Activated naive CD8-positive, alpha-beta T cell treated with anti-CD3 and anti-CD28 coated beads for 36 hours (primary cell): ENCODE measurements at regions not wholly inside any gene's neighbourhood (a gene's known extent, or its start where the extent isn't known, plus 50 kb on each side); places are given as distances from the start of the nearest gene placed in this dataset.
"Not testable (repeated sequence)": the region's sequence is repeated elsewhere in the genome, so short reads cannot be mapped to it uniquely, and the experiment has no call there.

Experiments used
- DNase-seq: peaks from one replicate; pipeline ENCODE4 v3.0.0; 2021
- H3K27ac Mint-ChIP-seq: one replicate; pipeline ENCODE4 v1.8.0; 2022; ENCODE audit warnings: mild to moderate bottlenecking, moderate library complexity, mixed read lengths
- H3K27me3 Mint-ChIP-seq: one replicate; pipeline ENCODE4 v1.8.0; 2022; ENCODE audit warnings: mild to moderate bottlenecking, mixed read lengths
- H3K36me3 Mint-ChIP-seq: one replicate; pipeline ENCODE4 v1.8.0; 2021; ENCODE audit warnings: mild to moderate bottlenecking, mixed read lengths
- H3K4me1 Mint-ChIP-seq: one replicate; pipeline ENCODE4 v1.8.0; 2021; ENCODE audit warnings: mixed read lengths
- H3K4me3 Mint-ChIP-seq: one replicate; pipeline ENCODE4 v1.8.0; 2022; ENCODE audit warnings: mild to moderate bottlenecking, moderate library complexity, mixed read lengths
- H3K9me3 Mint-ChIP-seq: one replicate; pipeline ENCODE4 v1.8.0; 2022; ENCODE audit warnings: mixed read lengths

GRCh38 chr7:65561786-65562372 is 188.2 kb downstream of the ZNF92 start:
- H3K36me3 Mint-ChIP-seq, H3K4me1 Mint-ChIP-seq, H3K27me3 Mint-ChIP-seq, DNase-seq, H3K9me3 Mint-ChIP-seq, H3K27ac Mint-ChIP-seq, H3K4me3 Mint-ChIP-seq: not testable (repeated sequence)

DNA sequence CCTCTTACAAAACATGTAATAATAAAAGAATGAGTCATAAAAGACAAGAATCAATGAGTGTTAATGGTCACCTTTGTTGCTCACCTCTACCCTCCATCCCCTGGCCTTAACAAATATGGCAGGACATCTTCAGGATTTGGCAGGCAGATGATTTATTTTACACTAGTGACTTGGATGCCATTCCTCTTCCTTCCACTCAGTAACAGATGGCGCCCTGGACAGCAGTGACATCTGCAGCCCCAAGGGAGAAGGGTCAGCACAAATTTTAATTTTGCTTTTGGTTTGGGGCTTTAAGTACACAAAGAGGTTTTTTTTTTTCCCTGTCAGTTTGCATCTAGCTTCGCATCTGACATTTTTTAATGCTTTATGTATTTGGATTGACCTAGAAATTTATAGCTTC is 188.9 kb downstream of the ZNF92 start:
- not testable (repeated sequence) for H3K4me1 Mint-ChIP-seq, DNase-seq

DNA sequence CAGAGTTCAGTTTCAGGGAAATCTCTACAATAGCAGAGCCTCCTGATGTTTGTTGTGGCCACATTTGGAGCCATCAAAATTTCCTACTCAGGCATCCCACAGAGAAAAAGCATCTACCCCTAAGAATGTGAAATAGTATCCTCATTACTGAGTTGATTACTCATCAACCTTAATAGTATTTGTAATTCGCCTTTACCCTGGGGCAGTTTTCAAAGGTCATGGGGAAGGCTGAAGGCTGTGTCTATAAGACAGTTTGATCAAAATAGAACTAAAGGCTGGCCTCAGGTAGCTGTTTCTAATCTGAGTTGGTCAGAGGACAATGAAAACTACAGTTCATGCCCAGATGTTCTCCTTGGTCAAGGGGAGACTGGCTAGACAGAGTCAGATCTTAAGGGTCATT is 189.7 kb downstream of the ZNF92 start:
- not testable (repeated sequence) for H3K4me3 Mint-ChIP-seq, H3K4me1 Mint-ChIP-seq, H3K36me3 Mint-ChIP-seq, H3K9me3 Mint-ChIP-seq, H3K27ac Mint-ChIP-seq, H3K27me3 Mint-ChIP-seq, DNase-seq

More for the DNA sequence above, 188.9 kb downstream of the ZNF92 start:
- H3K4me3 Mint-ChIP-seq, H3K9me3 Mint-ChIP-seq, H3K27ac Mint-ChIP-seq, H3K36me3 Mint-ChIP-seq, H3K27me3 Mint-ChIP-seq: not testable (repeated sequence)

- not testable (repeated sequence) for H3K27ac Mint-ChIP-seq, DNase-seq, H3K27me3 Mint-ChIP-seq, H3K4me1 Mint-ChIP-seq, H3K36me3 Mint-ChIP-seq, H3K4me3 Mint-ChIP-seq, H3K9me3 Mint-ChIP-seq
These were observed 194.6 kb downstream of the ZNF92 start for GRCh38 chr7:65568226-65568625.

DNA sequence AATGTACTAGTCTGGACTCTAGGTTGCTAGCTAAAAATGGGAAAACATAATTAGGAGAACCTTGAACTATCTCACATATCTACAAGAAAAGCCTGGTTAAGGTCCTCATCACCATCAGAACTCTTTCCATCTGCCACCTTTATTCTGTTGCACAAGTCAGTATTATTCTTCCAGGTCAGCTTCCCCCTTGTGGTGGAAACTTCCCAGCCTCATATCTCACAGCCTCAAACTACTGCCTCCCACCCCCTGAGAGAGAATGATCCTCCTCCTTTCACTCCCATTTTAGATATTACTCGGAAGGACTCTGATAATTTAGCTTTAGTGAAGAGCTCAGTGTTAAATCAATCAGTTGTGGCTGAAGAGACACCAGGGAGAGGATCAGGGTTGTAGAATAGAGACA is 197.3 kb downstream of the ZNF92 start:
- not testable (repeated sequence) for H3K27ac Mint-ChIP-seq, DNase-seq, H3K36me3 Mint-ChIP-seq, H3K4me1 Mint-ChIP-seq, H3K4me3 Mint-ChIP-seq, H3K9me3 Mint-ChIP-seq, H3K27me3 Mint-ChIP-seq

- H3K36me3 Mint-ChIP-seq, H3K4me1 Mint-ChIP-seq, H3K4me3 Mint-ChIP-seq, H3K27ac Mint-ChIP-seq, H3K9me3 Mint-ChIP-seq, H3K27me3 Mint-ChIP-seq: not testable (repeated sequence)
- peak; percentile 2 for DNase-seq
These were observed 198.9 kb downstream of the ZNF92 start for GRCh38 chr7:65572581-65572980.

DNA sequence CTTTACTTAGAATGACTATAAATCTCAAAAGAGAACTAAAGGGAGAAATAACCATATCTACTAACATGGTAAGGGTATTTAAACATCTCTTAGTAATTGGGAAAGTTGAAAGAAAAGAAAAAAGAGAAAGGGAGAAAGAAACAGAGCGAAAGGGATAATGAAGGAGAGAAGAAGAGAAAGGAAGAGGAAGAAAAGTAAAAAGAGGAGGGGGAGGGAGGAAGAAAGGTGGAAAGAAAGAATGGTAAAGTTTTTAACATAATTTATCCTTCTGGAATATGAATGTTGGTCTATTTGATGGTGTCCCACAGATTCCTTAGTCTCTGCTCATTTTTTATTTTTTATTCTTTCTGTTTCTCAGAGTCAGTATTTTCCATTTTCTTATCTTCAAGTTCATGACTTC is 202.7 kb downstream of the ZNF92 start:
- not testable (repeated sequence) for H3K27ac Mint-ChIP-seq, H3K9me3 Mint-ChIP-seq, H3K4me3 Mint-ChIP-seq, DNase-seq, H3K36me3 Mint-ChIP-seq, H3K4me1 Mint-ChIP-seq, H3K27me3 Mint-ChIP-seq

DNA sequence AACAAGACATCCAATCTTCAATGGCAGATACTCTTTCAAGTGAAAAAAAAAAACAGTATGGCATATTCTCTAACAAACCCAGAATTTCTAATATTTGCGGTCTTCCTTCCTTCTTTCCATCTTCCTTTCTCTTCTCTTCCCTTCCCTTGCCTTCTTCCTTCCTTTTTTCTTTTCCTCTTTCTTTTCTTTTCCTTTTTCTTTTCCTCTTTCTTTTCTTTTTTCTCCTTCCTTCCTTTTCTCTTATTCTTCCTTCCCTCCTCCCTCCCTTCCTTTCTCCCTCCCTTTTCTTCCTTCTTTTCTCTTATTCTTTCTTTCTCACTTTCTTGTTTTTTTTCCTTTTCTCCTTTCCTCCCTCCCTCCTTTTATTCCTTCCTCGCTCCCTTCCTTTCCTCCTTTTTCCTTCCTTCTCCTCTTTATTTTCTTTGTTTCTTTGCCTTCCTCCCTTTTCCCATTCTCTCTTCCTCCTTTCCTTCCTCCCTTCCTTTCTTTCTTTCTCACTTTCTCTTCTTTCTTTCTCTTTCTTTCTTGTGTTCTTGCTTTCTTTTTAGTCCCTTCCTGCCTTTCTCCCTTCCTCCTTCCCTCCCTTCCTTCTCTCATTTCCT is 209.0 kb downstream of the ZNF92 start:
- H3K4me3 Mint-ChIP-seq, H3K4me1 Mint-ChIP-seq, DNase-seq, H3K9me3 Mint-ChIP-seq, H3K27ac Mint-ChIP-seq, H3K36me3 Mint-ChIP-seq: not testable (repeated sequence)
- peaks cover 16% of the 10 kb centered on the region for H3K27me3 Mint-ChIP-seq

DNA sequence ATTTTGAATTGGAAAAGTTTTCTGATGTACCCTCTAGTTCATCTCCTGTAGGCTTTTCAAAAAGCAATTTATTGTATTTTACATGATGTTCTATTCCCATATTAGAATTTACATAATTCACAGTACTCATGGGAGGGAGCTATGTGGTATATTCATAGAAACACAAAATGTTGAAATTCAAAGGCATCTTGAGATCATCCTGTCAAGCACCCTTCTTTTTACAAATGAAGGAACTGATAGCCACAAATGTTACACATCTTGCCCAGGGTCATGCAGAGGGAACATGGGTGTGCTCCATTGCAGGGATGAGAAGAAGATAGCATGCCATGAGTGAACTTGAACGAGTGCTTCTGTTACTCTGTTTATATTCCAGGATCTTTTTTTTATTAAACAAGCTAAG is 228.8 kb downstream of the ZNF92 start:
- H3K36me3 Mint-ChIP-seq, H3K9me3 Mint-ChIP-seq, H3K4me3 Mint-ChIP-seq, H3K4me1 Mint-ChIP-seq, H3K27ac Mint-ChIP-seq, DNase-seq: not testable (repeated sequence)
- peaks cover 34% of the 10 kb centered on the region for H3K27me3 Mint-ChIP-seq

DNA sequence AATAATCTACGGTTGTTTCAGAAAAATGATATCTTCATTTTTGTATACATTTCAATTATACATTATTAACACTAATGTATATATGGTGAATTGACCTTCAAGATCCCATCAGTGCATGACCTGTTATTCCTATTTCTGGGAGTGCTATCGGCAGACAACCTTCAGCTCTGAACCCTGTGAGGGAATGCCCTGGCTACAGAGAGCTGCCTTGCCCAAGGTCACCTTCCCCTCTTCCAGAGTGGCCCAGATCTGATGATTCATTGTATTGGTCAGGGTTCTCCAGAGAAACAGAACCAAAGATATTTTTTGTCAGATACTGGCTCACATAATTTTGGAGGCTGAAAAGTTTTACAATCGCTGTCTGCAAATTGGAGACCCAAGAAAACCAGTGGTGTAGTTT is 235.5 kb downstream of the ZNF92 start:
- no peaks in the 10 kb centered on the region for H3K9me3 Mint-ChIP-seq
- no peak overlapping the region for H3K4me3 Mint-ChIP-seq
- no peaks in the 10 kb centered on the region for H3K36me3 Mint-ChIP-seq
- no peaks in the 10 kb centered on the region for H3K4me1 Mint-ChIP-seq
- H3K27me3 Mint-ChIP-seq: peaks cover 40% of the 10 kb centered on the region
- no peak for DNase-seq
- no peak overlapping the region for H3K27ac Mint-ChIP-seq

DNA sequence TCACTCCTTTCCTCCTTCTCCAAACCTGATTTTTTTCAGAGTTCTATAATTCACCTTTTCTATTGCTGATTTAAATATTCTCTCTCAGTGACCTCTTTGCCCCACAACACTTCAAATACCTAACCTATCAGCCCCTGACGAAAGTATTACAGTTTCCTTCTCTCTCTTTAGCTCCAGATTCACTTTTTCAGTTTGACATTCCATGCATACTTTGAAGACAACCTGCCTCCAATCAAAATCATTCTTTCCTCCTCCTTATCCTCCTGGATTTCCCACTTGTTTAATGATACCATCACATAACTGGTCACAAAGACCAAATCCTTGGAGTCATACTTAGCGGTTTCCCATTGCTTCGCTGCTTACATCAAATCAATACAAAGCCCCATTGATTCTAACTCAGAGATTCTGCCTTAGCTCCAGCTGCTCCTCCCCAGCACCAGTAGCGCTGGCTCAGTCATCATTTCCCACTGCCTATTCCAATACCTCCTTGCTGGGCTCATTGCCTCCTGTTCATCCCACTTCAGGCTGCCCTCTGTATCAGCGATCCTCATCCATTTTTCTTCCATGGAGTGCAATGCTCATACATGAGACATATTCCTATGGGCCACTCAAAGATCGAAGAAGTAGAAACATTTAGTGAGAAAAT is 240.1 kb downstream of the ZNF92 start:
- H3K36me3 Mint-ChIP-seq, H3K9me3 Mint-ChIP-seq, DNase-seq, H3K4me3 Mint-ChIP-seq, H3K27ac Mint-ChIP-seq, H3K4me1 Mint-ChIP-seq: not testable (repeated sequence)
- peaks cover 59% of the 10 kb centered on the region for H3K27me3 Mint-ChIP-seq

- H3K4me3 Mint-ChIP-seq, H3K4me1 Mint-ChIP-seq, DNase-seq, H3K36me3 Mint-ChIP-seq, H3K27ac Mint-ChIP-seq, H3K9me3 Mint-ChIP-seq: not testable (repeated sequence)
- H3K27me3 Mint-ChIP-seq: peaks cover 49% of the 10 kb centered on the region
These were observed 242.5 kb downstream of the ZNF92 start for GRCh38 chr7:65616111-65616510.

- H3K4me3 Mint-ChIP-seq: not testable (repeated sequence)
These were observed 246.6 kb downstream of the ZNF92 start for GRCh38 chr7:65620216-65620615.

DNA sequence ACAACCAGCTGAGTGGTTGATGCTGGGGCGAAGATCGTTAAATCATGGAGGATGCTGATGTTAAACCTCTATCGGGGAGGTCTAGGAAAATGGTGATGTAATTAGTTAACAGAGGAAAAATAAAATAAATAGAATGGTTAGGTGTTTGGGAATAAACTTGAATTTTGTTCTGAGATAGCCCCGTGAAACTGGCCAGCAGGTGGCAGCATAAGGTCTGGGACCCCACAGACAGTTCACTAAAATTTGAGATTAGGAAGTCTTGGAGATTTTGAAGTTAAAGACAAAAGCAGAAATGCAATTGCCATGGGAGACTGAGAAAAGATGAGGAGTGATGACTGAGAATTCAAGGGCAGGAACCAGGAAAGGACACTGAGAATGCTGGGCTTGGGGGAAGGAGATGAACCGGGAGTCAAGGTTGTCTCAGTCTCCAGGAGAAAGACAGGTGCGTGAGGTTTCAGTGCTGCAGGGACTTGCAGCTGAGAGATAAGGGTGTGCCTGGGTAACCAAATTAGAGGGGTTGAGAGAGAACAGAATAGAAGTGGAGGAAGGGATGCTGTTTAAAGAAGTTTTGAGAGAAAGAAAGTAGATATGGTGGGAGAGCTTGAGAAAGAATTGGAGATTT is 248.0 kb downstream of the ZNF92 start:
- H3K9me3 Mint-ChIP-seq, H3K36me3 Mint-ChIP-seq, H3K4me1 Mint-ChIP-seq, H3K27ac Mint-ChIP-seq, H3K4me3 Mint-ChIP-seq: not testable (repeated sequence)
- peak; percentile 7 for DNase-seq
- H3K27me3 Mint-ChIP-seq: peaks cover 46% of the 10 kb centered on the region

More at GRCh38 chr7:65620216-65620615, 246.6 kb downstream of the ZNF92 start:
- not testable (repeated sequence) for DNase-seq, H3K36me3 Mint-ChIP-seq, H3K4me1 Mint-ChIP-seq, H3K9me3 Mint-ChIP-seq, H3K27ac Mint-ChIP-seq
- H3K27me3 Mint-ChIP-seq: peaks cover 49% of the 10 kb centered on the region

DNA sequence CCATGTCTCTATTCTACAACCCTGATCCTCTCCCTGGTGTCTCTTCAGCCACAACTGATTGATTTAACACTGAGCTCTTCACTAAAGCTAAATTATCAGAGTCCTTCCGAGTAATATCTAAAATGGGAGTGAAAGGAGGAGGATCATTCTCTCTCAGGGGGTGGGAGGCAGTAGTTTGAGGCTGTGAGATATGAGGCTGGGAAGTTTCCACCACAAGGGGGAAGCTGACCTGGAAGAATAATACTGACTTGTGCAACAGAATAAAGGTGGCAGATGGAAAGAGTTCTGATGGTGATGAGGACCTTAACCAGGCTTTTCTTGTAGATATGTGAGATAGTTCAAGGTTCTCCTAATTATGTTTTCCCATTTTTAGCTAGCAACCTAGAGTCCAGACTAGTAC is 241.6 kb upstream of the VKORC1L1 start:
- H3K27me3 Mint-ChIP-seq, DNase-seq, H3K4me3 Mint-ChIP-seq, H3K36me3 Mint-ChIP-seq, H3K27ac Mint-ChIP-seq, H3K4me1 Mint-ChIP-seq, H3K9me3 Mint-ChIP-seq: not testable (repeated sequence)
